ENCODE measurements at regions not wholly inside any gene's neighbourhood (a gene's known extent, or its start where the extent isn't known, plus 50 kb on each side); places are given as distances from the start of the nearest gene placed in this dataset.

DNA sequence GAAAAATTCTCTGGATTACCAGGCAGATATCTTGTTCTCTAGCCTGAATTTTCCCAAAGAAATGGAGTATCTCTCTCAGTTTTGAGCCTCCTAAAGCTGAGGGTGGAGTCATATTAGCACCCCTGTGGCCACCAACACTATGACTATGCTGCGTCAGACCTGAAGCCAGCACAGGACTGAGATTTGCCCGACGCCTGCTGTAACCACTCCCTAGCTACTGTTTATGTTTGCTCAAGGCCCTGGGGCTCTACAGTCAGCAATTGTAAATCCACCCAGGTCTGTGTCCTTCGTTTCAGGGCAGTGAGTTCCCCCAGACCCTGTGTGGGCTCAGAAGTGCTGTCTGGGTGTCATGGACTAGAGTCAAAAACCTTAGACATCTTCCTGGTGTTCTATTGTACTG, 61.4 kb downstream of the ZXDA start:
- ATAC-seq = no peak

- no peak for ATAC-seq
These were observed 87.4 kb downstream of the ZXDA start for GRCh38 chrX:57822818-57823217.

DNA sequence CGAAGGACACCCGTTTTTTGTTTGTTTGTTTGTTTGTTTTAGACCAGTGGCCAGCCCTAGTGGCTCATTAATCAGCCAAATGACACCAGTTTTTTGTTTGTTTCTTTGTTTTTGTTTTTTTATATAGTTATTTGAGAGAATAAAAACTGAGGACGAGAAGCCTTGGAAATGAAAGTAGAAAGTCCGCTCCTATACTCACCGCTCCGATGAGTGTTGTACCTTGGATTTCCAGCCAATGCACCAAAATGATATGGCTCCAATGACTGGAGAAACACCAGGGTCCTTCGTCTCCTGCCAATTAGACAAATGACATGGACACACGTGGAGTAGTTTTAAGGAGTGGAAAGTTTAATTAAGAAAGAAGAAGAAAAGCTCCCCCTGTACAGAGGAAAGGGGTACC, 87.9 kb downstream of the ZXDA start:
- no peak for ATAC-seq

DNA sequence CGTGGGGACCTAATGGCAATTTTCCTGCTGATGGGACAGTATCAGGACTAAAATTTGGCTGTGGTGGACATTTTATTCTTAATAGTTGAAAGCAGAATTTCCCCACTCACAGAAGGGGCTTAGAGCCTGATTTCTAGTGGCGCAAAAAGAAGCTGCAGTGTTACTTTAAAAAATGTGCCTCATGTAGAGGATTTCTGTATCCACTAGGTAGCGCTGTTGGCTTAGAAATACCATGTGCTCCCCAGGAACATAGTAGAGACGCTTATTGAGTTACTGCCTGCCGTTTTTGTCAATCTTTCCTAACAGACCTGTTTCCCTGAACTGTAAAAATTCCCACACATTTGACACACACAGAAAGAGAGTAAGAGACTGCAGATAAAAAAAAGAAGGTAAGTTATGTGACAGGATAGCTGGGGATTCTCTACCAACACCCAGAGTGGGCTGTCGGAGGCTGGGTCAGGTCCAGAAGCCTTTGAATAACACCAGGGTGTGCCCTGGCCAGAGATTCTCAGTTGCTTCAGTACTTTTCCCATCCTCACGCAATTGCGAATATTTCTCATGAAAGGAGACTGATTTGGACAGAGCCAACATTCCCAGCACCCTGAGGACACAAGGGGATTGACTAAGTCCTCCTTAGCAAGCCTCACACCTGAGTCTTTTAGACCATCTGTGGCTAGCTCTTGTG, 88.4 kb downstream of the ZXDA start:
- ATAC-seq = peak; percentile 65

DNA sequence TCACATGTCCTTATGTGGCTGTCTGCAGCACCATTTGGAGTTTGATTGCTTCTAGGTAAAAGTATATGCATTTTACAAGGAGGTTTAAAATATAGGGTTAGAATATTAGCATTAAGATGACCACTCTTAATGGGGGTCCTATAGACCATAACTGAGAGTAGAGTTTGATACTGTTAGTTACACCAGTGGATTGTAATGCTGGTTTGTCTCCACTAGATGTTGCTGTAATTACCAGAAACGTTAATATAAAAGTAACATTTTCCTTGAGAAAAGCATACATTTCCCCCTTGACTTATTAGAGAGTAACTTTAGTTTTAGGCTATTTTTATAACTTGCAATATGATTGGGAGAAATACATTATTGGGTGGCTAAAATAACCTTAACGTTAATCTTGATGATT, 93.0 kb downstream of the ZXDA start:
- ATAC-seq = no peak

- ATAC-seq = no peak
These were observed 92.6 kb upstream of the NLRP2B start for GRCh38 chrX:57772637-57773036.

GRCh38 chrX:57771689-57772088, 91.6 kb upstream of the NLRP2B start:
- no peak for ATAC-seq

DNA sequence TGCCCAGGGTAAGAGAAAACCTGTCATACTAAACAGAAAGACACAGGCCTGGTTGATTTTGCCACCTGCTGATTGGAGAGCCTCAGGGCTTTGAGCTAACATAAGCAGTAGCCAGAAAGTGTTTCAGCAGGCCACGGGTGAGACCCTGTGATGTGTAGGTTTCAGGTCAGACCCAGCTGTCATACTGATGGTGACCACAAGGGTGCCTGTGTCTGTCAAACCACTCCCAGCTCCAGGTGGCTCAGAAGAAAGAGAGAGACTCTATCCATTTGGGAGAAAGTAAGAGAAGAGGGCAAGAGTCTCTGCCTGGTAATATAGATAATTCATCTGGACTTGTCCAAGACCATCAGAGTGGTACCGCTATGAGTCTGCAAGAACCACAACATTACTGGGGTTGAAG, 72.8 kb upstream of the NLRP2B start:
- no peak for ATAC-seq

DNA sequence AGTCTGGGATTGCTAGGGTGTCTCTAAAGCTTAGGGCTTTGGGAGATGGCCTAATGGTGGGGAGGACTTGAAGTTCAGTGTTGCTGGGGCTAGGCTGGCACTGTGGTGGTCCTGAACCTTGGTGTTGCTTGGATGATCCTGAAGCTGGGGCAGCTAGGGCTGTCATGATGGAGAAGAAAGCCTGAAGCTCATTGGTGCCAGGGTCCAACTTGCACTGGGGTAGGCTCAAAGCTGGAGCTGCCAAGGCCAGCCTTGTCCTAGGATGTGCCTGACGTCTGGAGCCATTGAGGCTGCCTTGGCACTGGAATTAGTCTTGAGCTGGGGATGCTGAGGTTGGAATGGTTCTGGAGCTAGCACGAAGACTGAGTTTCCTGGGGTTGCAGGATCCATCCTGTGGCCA, 61.0 kb upstream of the NLRP2B start:
- no peak for ATAC-seq

- ATAC-seq = no peak
These were observed 57.8 kb upstream of the NLRP2B start for GRCh38 chrX:57737881-57738280.

All from esophagus mucosa (tissue), 1 donor.